Sigmoid colon (tissue), 6 donors: ENCODE measurements at regions not wholly inside any gene's neighbourhood (a gene's known extent, or its start where the extent isn't known, plus 50 kb on each side); places are given as distances from the start of the nearest gene placed in this dataset.

Experiments
- DNase-seq: peaks from one replicate; pipeline ENCODE4 v3.0.0-alpha.2; 2019
- H3K27ac ChIP-seq, 4 donors: fragments of 200-600 bp; sonication (generic); one replicate each; pipeline ENCODE4 v1.5.1; 2016 to 2019; ENCODE audit warnings: mild to moderate bottlenecking in 1 of 4
- H3K27me3 ChIP-seq, 3 donors: fragments of 200-600 bp; sonication (generic); one replicate each; pipeline ENCODE4 v1.5.1; 2019; ENCODE audit warnings: mild to moderate bottlenecking in 1 of 3
- H3K36me3 ChIP-seq, 4 donors: fragments of 200-600 bp; sonication (generic); one replicate each; pipeline ENCODE4 v1.5.1; 2016 to 2019
- H3K4me1 ChIP-seq, 4 donors: fragments of 200-600 bp; sonication (generic); one replicate each; pipeline ENCODE4 v1.5.1; 2017 to 2019
- H3K4me3 ChIP-seq, 4 donors: fragments of 200-600 bp; sonication (generic); one replicate each; pipeline ENCODE4 v1.5.1; 2017 to 2019; ENCODE audit warnings: mild to moderate bottlenecking in 2 of 4, moderate library complexity in 1 of 4
- H3K9me3 ChIP-seq, 4 donors: fragments of 200-600 bp in 3 of 4; sonication (generic) in 3 of 4; one replicate each; pipeline versions ENCODE4 v1.5.1 to v1.6.1; 2013 to 2019
- EP300 ChIP-seq, 4 donors: sonication (generic); formaldehyde crosslinking; IDR thresholded peaks; one replicate each; pipeline ENCODE4 v1.6.1; 2017; ENCODE audit warnings: antibody characterized with exemption in 4 of 4
- POLR2A ChIP-seq, 2 donors: fragments of 450-650 bp; IDR thresholded peaks; one replicate each; pipeline ENCODE4 v1.6.1; 2016; ENCODE audit warnings: antibody characterized with exemption in 2 of 2, mild to moderate bottlenecking in 2 of 2, moderate library complexity in 2 of 2
- POLR2AphosphoS5 ChIP-seq, 4 donors: sonication (generic); formaldehyde crosslinking; IDR thresholded peaks; one replicate each; pipeline ENCODE4 v1.6.1; 2017; ENCODE audit warnings: antibody characterized with exemption in 4 of 4
- WGBS, 2 donors: extraction: QIAGEN DNeasy Blood & Tissue Kit; methylation state at CpG; one replicate each; pipeline ENCODE4 v1.1.7; 2013; 5-methylcytosine and 5-hydroxymethylcytosine counted together
- intact Hi-C: fragments of 100-400 bp; cut with DNase I; formaldehyde crosslinking; loops from one replicate; pipeline ENCODE4 v1.15.1; 2023
- TF ChIP-seq, protein P1 (sequence below), 4 experiments: fragments of 450-650 bp in 3 of 4; fragments of 200-600 bp in 1 of 4; IDR thresholded peaks; one replicate each; pipeline ENCODE4 v1.5.1; 2016 to 2019; ENCODE audit warnings: antibody characterized with exemption in 4 of 4, mild to moderate bottlenecking in 3 of 4, moderate library complexity in 2 of 4
- donor health status: healthy with polysubstance abuse.
- donor health status: healthy.

DNA sequence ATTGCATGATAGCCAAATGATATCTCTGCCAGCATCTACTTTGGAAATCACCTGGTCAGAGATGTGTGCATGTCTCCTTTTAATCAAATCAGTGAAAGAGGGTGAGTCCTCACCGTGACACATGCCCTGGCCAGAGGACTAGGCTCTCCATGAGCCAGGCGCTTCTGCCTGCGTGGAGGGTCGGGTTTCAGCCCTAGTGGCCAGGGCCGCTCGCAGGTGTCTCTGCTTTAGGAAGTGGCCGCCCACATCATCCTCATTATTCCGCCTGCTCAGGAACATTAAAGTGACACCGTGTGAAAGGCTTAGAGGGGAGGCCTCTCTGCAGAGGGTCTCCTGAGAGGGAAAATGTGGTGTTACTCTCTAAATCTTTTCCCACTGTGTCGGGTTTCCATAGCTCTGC is 173.6 kb upstream of the PRKCQ start:
- Histone ChIP-seq H3K4me1 (no peaks in the 10 kb centered on the region), H3K9me3 (peaks cover 0 to 3% (median 0%) of the 10 kb centered on the region in 4 donors), H3K27ac (no peak overlapping the region), H3K36me3 (no peaks in the 10 kb centered on the region), H3K27me3 (peaks cover 0 to 14% (median 5%) of the 10 kb centered on the region in 3 donors), H3K4me3 (no peak overlapping the region)
- WGBS, 2 donors = 56 to 66% methylated on average over 10 of the region's 10 CpGs
- DNase-seq = no peak
- intact Hi-C loops = no loop called here
- TF ChIP-seq, protein P1, sequence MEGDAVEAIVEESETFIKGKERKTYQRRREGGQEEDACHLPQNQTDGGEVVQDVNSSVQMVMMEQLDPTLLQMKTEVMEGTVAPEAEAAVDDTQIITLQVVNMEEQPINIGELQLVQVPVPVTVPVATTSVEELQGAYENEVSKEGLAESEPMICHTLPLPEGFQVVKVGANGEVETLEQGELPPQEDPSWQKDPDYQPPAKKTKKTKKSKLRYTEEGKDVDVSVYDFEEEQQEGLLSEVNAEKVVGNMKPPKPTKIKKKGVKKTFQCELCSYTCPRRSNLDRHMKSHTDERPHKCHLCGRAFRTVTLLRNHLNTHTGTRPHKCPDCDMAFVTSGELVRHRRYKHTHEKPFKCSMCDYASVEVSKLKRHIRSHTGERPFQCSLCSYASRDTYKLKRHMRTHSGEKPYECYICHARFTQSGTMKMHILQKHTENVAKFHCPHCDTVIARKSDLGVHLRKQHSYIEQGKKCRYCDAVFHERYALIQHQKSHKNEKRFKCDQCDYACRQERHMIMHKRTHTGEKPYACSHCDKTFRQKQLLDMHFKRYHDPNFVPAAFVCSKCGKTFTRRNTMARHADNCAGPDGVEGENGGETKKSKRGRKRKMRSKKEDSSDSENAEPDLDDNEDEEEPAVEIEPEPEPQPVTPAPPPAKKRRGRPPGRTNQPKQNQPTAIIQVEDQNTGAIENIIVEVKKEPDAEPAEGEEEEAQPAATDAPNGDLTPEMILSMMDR (IDR thresholded peaks at IDR 0.05) = no peak
- TF ChIP-seq POLR2AphosphoS5 (IDR thresholded peaks at IDR 0.05) (no peak), EP300 (IDR thresholded peaks at IDR 0.05) (no peak)

DNA sequence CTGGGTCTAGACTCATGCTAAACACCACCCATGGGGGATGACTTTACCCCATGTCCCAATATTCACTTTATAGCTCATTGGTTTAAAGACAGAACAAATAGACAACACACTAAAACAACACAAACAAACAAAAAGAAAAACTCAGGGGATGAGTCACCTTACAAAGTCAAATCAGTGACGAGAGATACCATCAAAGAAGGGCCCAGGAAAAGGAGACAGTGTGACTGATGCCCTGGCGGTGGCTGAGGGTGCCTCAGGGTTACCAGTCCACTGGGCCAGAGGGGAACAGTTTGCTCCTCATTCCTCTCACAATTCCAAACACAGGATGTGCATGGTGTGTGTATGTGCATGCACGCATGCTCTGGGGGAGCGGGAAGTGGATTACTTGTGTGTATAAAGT is 171.3 kb upstream of the PRKCQ start:
- TF ChIP-seq EP300 (IDR thresholded peaks at IDR 0.05) = no peak
- 80 to 89% methylated on average over 4 of the region's 4 CpGs for WGBS, 2 donors
- Histone ChIP-seq H3K4me3 (no peak overlapping the region), H3K4me1 (no peaks in the 10 kb centered on the region), H3K27ac (no peak overlapping the region), H3K9me3 (peaks cover 0 to 3% (median 0%) of the 10 kb centered on the region in 4 donors), H3K27me3 (no peaks in the 10 kb centered on the region), H3K36me3 (no peaks in the 10 kb centered on the region)
- intact Hi-C loops = no loop called here
- no peak for DNase-seq

DNA sequence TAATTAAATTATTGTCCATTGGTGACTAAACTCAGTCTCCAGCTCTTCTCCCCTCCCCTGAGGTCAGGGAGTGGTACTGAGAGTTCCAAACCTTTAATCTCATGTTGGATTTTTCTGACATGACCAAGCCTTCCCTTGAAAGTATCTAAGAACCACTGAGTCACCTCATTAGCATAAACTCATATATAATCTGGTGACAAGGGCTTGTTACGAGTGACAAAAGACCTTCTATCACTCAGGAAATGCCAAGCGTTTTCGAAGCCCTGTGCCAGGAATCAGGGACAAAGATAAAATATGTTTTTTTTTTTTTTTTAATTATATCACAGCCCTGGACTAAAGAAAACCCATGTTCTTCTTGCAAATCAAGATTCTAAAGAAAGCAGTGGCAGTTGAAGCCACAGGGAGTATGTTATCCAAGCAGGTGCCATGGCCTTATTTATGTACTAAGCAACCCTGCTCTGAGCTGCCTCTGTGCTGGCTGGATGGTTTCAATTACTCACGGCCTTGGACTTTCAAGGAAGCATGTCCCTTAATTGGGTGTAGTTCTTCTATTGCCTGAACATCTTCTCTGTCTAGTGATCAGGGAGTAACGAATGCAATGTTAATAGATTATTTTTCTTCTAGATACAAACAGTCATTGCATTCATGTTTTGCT is 169.0 kb upstream of the PRKCQ start:
- H3K36me3 ChIP-seq = no peaks in the 10 kb centered on the region
- peaks cover 0 to 3% (median 0%) of the 10 kb centered on the region in 4 donors for H3K9me3 ChIP-seq
- H3K27me3 ChIP-seq = no peaks in the 10 kb centered on the region
- whole genome bisulfite sequencing, 2 donors = 71 to 79% methylated on average over 5 of the region's 5 CpGs
- no peak overlapping the region for H3K4me3 ChIP-seq
- no peak overlapping the region for H3K27ac ChIP-seq
- intact Hi-C loops = no loop called here
- no peaks in the 10 kb centered on the region for H3K4me1 ChIP-seq
- TF ChIP-seq POLR2A (IDR thresholded peaks at IDR 0.05) (no peak), POLR2AphosphoS5 (IDR thresholded peaks at IDR 0.05) (no peak)
- TF ChIP-seq, protein P1 (IDR thresholded peaks at IDR 0.05) = no peak
- no peak for DNase-seq

DNA sequence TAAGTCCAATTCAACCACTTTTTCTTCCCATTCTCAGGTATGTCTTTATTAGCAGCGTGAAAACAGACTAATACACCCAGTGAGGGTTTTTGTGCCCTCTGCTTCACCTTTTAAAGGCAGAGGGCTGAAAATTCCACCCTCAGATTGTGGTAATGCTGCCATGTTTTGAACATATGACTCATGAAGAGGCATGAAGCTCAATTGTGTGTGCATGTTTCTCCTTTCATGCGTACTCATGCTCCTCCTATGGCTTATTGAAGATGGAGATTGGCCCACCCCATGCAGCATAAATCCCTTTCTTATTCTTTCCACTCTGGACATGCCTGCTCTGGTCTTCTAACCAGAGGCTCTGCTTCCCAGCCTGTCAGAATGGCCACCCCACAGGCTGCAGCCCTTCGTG is 168.0 kb upstream of the PRKCQ start:
- no peak for TF ChIP-seq POLR2A (IDR thresholded peaks at IDR 0.05)
- TF ChIP-seq, protein P1 (IDR thresholded peaks at IDR 0.05) = no peak
- TF ChIP-seq POLR2AphosphoS5 (IDR thresholded peaks at IDR 0.05) = no peak
- TF ChIP-seq EP300 (IDR thresholded peaks at IDR 0.05) = no peak
- WGBS, 2 donors = 90 to 93% methylated on average over 3 of the region's 3 CpGs

DNA sequence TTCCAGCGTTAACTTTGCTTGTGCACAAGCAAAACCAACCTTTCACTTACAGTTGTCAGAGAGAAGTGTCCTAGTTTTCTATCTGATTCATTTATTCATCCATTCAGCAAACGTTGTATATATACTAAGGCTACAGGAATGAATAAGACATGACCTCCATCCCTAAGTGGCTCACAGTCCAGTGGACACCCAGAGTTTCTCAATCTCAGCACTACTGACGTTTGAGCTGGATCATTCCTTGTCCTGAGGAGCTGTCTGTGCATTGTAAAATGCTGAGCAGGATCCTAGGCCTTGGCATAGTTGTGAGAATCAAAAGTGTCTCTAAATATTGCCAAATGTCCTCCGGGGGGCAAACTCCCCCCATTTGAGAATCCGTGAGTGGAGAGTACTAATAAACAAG is 166.7 kb upstream of the PRKCQ start:
- intact Hi-C loops = no loop called here
- Histone ChIP-seq H3K27me3 (no peaks in the 10 kb centered on the region), H3K9me3 (peaks cover 0 to 3% (median 0%) of the 10 kb centered on the region in 4 donors), H3K4me1 (peaks cover 0 to 5% (median 2%) of the 10 kb centered on the region in 4 donors), H3K36me3 (no peaks in the 10 kb centered on the region), H3K4me3 (no peak overlapping the region), H3K27ac (no peak overlapping the region)
- WGBS, 2 donors = 81 to 86% methylated on average over 5 of the region's 5 CpGs
- no peak for DNase-seq
- TF ChIP-seq POLR2A (IDR thresholded peaks at IDR 0.05) (no peak), EP300 (IDR thresholded peaks at IDR 0.05) (no peak), POLR2AphosphoS5 (IDR thresholded peaks at IDR 0.05) (no peak)
- TF ChIP-seq, protein P1 (IDR thresholded peaks at IDR 0.05) = no peak

More for the DNA sequence above, 168.0 kb upstream of the PRKCQ start:
- no peak overlapping the region for H3K27ac ChIP-seq
- no peaks in the 10 kb centered on the region for H3K4me1 ChIP-seq
- intact Hi-C loops = no loop called here
- no peak for DNase-seq
- peaks cover 0 to 3% (median 0%) of the 10 kb centered on the region in 4 donors for H3K9me3 ChIP-seq
- H3K36me3 ChIP-seq = no peaks in the 10 kb centered on the region
- no peaks in the 10 kb centered on the region for H3K27me3 ChIP-seq
- H3K4me3 ChIP-seq = no peak overlapping the region
